ENCODE measurements at regions not wholly inside any gene's neighbourhood (a gene's known extent, or its start where the extent isn't known, plus 50 kb on each side); places are given as distances from the start of the nearest gene placed in this dataset.

- no peak for DNase-seq
Observed at GRCh38 chr4:171759274-171759673, 53.9 kb upstream of the GALNTL6 start.

GRCh38 chr4:171751538-171751937 lies 61.7 kb upstream of the GALNTL6 start:
- no peak for DNase-seq

DNA sequence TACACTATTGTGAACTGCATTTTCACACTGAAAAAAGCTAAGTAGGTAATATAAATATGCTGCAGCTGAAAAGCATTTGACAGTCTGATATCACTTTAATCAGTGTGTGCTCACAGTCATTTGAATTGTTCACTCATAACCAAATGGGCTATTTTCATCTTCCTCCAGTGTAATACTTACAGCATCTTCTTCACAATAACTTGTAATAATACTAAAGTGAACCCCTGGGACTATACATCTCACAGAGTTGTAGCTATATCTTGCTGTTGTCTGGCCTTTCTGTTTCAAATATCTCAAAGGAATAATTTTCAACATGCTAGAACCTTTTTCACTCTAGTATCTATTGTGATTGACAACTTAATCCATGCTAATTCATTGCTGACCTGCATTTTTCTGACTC lies 66.8 kb upstream of the GALNTL6 start:
- DNase-seq: no peak

GRCh38 chr4:171742436-171742835 lies 70.8 kb upstream of the GALNTL6 start:
- no peak for DNase-seq

DNA sequence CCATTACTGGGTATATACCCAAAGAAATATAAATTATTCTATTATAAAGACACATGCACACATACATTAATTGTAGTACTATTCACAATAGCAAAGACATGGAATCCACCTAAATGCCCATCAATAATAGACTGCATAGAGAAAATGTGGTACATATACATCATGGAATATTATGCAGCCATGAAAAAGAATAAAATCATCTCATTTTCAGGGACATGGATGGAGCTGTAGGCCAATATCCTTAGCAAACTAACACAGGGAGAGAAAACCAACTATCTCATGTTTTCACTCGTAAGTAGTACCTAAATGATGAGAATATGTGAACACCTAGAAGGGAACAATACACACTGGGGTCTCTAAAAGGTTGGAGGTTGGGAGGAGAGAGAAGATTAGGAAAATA lies 86.0 kb upstream of the GALNTL6 start:
- no peak for DNase-seq

GRCh38 chr4:171721937-171722336 lies 91.3 kb upstream of the GALNTL6 start:
- DNase-seq: no peak

DNA sequence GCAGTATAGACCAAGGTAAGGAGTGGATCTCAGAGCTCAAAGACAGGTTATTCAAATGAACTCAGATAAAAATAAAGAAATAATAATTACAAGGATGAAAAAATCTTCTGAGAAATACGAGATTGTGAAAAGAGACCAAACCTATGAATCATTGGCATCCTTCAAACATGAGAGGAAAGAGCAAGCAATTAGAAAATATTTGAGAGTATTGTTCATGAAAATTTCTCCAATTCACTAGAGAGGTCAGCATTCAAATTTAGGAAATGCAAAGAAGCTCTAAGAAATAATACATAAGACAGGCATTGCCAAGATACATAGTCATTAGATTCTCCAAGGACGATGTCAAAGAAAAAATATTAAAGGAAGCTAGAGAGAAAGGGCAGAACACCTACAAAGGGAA lies 93.5 kb upstream of the GALNTL6 start:
- DNase-seq: no peak

GRCh38 chr4:171718665-171719064 lies 94.5 kb upstream of the GALNTL6 start:
- no peak for DNase-seq

- DNase-seq: no peak
Observed at GRCh38 chr4:171718069-171718468, 95.1 kb upstream of the GALNTL6 start.

- DNase-seq: no peak
Observed at GRCh38 chr4:171717231-171717741, 95.9 kb upstream of the GALNTL6 start.

GRCh38 chr4:171715973-171716372 lies 97.2 kb upstream of the GALNTL6 start:
- no peak for DNase-seq

GRCh38 chr4:171714791-171715454 lies 98.3 kb upstream of the GALNTL6 start:
- DNase-seq: no peak

- DNase-seq: no peak
Observed at GRCh38 chr4:171710743-171711142, 102.5 kb upstream of the GALNTL6 start.

DNA sequence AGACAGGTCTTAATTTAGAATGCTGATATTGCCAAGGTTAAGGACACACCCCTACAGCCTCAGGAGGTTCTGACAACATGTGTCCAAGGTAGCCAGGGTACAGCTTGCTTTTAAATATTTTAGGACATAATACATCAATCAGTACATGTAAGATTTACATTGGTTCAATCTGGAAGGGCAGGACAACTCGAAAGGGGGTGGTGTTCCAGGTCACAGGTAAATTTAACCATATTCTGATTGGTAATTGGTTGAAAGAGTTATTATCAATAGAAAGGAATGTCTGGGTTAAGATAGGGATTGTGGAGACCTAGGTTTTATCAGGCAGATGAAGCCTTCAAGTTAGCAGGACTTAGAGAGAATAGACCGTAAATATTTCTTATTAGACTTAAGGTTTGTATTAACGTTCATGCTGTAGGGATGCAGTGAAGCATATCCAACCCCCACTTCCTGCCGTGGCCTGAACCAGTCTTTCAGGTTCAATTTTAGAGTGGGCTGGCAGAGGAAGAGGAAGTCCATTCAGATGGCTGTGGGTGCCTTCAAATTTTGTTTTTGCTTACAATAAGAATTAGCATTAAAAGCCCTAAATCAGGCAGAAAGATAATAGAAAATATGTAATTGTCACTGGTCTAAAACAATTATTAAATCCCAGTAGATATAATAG lies 136.5 kb upstream of the GALNTL6 start:
- DNase-seq: no peak

- no peak for DNase-seq
Observed at GRCh38 chr4:171674781-171675180, 138.4 kb upstream of the GALNTL6 start.

- DNase-seq: no peak
Observed at GRCh38 chr4:171668403-171668802, 144.8 kb upstream of the GALNTL6 start.

GRCh38 chr4:171667906-171668305 lies 145.3 kb upstream of the GALNTL6 start:
- DNase-seq: no peak

DNA sequence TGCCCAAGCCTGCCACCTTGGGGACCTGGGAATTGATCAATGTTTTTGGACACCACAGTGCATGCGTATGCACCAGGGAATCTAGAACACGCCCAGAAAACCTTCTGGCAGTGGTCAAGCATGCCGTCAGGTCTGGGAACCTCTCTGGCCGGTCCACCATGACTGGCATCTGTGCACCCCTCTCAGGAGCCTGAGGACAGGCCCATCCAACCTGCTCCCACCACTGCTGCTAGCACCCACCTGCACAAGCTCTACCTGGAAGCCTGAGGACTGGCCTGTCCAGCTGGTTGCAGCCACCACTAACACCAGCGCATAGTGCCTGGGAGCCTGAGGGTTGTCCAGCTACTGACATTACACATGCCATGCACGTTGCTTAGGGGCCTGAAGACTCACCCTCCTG lies 162.1 kb upstream of the GALNTL6 start:
- no peak for DNase-seq

DNA sequence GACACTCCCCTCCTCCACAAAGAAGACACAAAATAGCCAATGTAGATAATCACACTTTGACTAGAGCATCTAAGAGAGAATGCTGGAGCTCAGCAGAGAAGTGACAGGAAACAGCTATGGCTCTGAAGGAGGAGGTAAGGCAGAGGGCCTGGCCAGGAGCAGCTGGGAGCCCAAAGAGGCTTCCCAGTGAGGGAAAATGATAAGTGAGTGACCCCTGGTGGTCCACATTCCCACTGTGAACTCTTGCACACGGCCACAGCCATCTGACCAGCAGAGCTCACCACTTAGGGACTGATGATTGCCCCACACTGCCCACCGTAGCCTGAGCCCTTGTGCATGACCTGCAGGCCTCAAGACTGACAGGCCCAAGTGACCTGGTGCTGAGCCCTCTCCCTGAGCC lies 162.7 kb upstream of the GALNTL6 start:
- no peak for DNase-seq

GRCh38 chr4:171648926-171649325 lies 164.3 kb upstream of the GALNTL6 start:
- no peak for DNase-seq

DNA sequence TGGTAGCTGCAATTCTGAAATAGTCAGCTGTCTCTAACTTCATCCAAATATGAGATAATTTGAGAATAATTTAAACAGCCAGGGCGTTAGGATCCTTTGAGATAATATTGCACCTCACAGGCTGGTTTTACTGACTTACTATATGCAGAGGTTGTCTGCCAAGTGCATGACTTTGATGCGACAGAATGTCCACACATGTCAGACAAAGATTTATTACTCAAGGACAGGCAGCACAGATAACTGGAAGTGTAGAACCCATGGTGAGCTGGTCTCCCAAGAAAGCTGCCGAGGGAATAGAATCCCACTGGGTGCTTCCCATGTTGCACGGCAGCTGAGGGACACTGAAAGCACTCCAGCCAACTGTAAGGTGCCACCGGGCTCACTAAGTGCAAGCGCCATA lies 166.2 kb upstream of the GALNTL6 start:
- DNase-seq: no peak

DNA sequence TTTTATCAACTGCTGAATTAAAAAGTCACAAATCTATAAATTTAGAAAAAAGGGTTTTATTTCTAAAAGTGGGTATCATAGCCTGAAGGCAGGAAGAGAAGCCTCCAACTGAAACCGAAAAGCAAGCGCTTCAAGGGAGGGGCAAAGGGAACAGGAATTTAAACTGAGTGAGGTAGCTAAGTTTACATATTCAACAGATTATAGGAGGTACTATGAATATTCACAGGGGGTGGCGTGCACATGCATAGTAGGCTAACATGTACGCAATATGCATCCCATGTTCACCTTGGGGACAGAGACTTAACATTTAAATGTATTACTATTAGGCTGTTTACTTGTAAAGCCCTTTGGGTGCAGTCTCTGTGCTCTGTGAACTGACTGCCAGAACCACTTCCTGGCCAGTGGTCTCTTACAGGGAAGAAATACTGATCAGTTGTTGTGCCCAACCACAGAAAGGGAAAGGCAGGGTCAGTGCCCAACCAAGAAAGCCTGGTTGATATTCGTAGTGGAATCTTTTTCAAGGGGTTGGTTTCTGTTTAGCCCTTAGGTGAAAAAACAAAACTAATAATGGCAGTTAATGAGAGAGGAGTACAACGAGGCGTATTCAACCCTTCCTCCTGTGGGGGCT lies 168.7 kb upstream of the GALNTL6 start:
- no peak for DNase-seq

DNA sequence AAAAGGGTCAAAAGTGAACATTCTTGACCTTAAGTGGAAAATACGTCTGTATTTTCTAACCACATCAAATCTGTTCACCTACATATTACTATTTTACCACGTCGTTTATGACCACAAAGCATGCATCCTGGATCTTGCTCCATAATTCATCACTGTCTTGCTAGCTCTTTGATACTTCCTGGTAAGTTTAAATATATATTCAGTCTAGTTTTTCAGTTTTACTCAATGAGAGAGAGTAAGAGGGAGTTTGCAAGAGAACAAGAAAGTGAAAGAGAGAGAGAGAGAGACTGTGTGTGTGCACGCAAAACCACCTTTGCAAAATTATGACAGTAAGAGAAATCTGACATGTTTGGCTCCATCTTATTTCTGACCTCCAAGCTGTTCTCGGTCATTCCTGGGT lies 173.7 kb upstream of the GALNTL6 start:
- no peak for DNase-seq

DNA sequence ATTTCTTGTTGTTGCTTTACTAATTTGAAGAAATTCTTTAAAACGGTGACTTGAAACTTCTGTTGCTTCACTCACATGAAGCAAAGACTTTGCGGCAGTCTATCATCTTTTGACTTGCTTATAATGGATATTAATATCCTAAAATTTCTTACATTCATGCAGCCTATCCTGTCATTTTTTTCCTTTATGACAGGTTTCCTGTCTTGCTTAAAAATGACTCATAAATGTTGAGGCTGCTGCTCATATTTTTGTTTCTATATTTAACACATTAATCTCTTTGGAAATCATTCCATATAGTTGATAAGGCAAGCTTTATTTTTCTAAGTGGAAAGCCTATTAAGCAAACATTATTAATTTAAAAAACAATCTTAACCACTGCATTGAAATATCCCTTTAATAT lies 176.6 kb upstream of the GALNTL6 start:
- DNase-seq: no peak

All from NCI-H526 (cell line).